ENCODE measurements at regions not wholly inside any gene's neighbourhood (a gene's known extent, or its start where the extent isn't known, plus 50 kb on each side); places are given as distances from the start of the nearest gene placed in this dataset.
A peak's percentile ranks its signal among the peaks of the same experiment; 100 is the strongest.

- ChIA-PET CTCF (interaction anchor here (1.1 kb wide), 1 partner anchor 35 kb away, joined by 3 read pairs; no protein-coding TSS in a partner anchor), POLR2A (no interaction called here)
- Histone ChIP-seq H3K27me3 (ENCODE audit: control insufficient read depth in 1 of 2, insufficient read depth in 2 of 2, low read length in 2 of 2) (no peaks in the 10 kb centered on the region), H3K4me3 (ENCODE audit: low read length) (no peak overlapping the region), H3K27ac (ENCODE audit: low read depth in 1 of 2, low read length in 2 of 2) (no peak overlapping the region), H3K9me3 (ENCODE audit: control insufficient read depth in 1 of 2, insufficient read depth in 1 of 2, low read length in 2 of 2) (no peaks in the 10 kb centered on the region), H3K4me1 (ENCODE audit: insufficient read depth, low read length) (no peaks in the 10 kb centered on the region), H3K36me3 (ENCODE audit: insufficient read depth, low read length) (no peaks in the 10 kb centered on the region)
- intact Hi-C loops (cut with DNase I, micrococcal nuclease): loop anchor here in 1 of 2 experiments (10.0 kb wide), 1 partner anchor 478 kb away; no protein-coding TSS in a partner anchor
- peaks cover 5% of the 10 kb centered on the region for H3K27me3 Mint-ChIP-seq
- no peak overlapping the region for H3K4me3 Mint-ChIP-seq
- peaks cover 4% of the 10 kb centered on the region for H3K4me1 Mint-ChIP-seq (ENCODE audit: low read depth)
- no peak for TF ChIP-seq CTCF (IDR thresholded peaks at IDR 0.05)
- H3K27ac Mint-ChIP-seq: no peak overlapping the region
- no peaks in the 10 kb centered on the region for H3K9me3 Mint-ChIP-seq
- H3K36me3 Mint-ChIP-seq (ENCODE audit: low read depth): no peaks in the 10 kb centered on the region
- ATAC-seq (ENCODE audit: poor library complexity) (no peak), DNase-seq (no peak)
These were observed 57.0 kb upstream of the CDCA7L start for GRCh38 chr7:22002726-22003125.

GRCh38 chr7:22001345-22002004, 55.8 kb upstream of the CDCA7L start:
- no peaks in the 10 kb centered on the region for H3K36me3 ChIP-seq (ENCODE audit: insufficient read depth, low read length)
- Mint-ChIP-seq H3K27me3 (peaks cover 5% of the 10 kb centered on the region), H3K9me3 (no peaks in the 10 kb centered on the region), H3K27ac (no peak overlapping the region), H3K36me3 (ENCODE audit: low read depth) (no peaks in the 10 kb centered on the region), H3K4me3 (no peak overlapping the region), H3K4me1 (ENCODE audit: low read depth) (peaks cover 4% of the 10 kb centered on the region)
- ATAC-seq (ENCODE audit: poor library complexity): peak; percentile 68
- no peaks in the 10 kb centered on the region for H3K9me3 ChIP-seq (ENCODE audit: control insufficient read depth in 1 of 2, insufficient read depth in 1 of 2, low read length in 2 of 2)
- H3K4me3 ChIP-seq (ENCODE audit: low read length): no peak overlapping the region
- ChIA-PET CTCF (interaction anchor here (0.7 kb wide), 1 partner anchor 8 kb away, joined by 3 read pairs; no protein-coding TSS in a partner anchor), POLR2A (interaction anchor here (1.3 kb wide), 1 partner anchor 81 kb away, joined by 3 read pairs; no protein-coding TSS in a partner anchor)
- intact Hi-C loops (cut with DNase I, micrococcal nuclease): loop anchor here (1.0 to 10.0 kb wide), 3 partner anchors 477 to 745 kb away; no protein-coding TSS in a partner anchor
- H3K4me1 ChIP-seq (ENCODE audit: insufficient read depth, low read length): no peaks in the 10 kb centered on the region
- H3K27me3 ChIP-seq (ENCODE audit: control insufficient read depth in 1 of 2, insufficient read depth in 2 of 2, low read length in 2 of 2): no peaks in the 10 kb centered on the region
- H3K27ac ChIP-seq (ENCODE audit: low read depth in 1 of 2, low read length in 2 of 2): no peak overlapping the region
- peak; percentile 93 for TF ChIP-seq CTCF (IDR thresholded peaks at IDR 0.05)
- peak in 4 of 14 experiments; percentile 41 to 69 (median 64) for DNase-seq

GRCh38 chr7:21999896-22000295, 54.2 kb upstream of the CDCA7L start:
- no peaks in the 10 kb centered on the region for H3K36me3 Mint-ChIP-seq (ENCODE audit: low read depth)
- Histone ChIP-seq H3K4me1 (ENCODE audit: insufficient read depth, low read length) (no peaks in the 10 kb centered on the region), H3K27ac (ENCODE audit: low read depth in 1 of 2, low read length in 2 of 2) (no peak overlapping the region), H3K9me3 (ENCODE audit: control insufficient read depth in 1 of 2, insufficient read depth in 1 of 2, low read length in 2 of 2) (no peaks in the 10 kb centered on the region), H3K4me3 (ENCODE audit: low read length) (no peak overlapping the region), H3K36me3 (ENCODE audit: insufficient read depth, low read length) (no peaks in the 10 kb centered on the region), H3K27me3 (ENCODE audit: control insufficient read depth in 1 of 2, insufficient read depth in 2 of 2, low read length in 2 of 2) (no peaks in the 10 kb centered on the region)
- no peak overlapping the region for H3K4me3 Mint-ChIP-seq
- CTCF ChIA-PET: interaction anchor here (0.6 kb wide), 1 partner anchor 50 kb away, joined by 3 read pairs; no protein-coding TSS in a partner anchor
- intact Hi-C loops (cut with DNase I, micrococcal nuclease): loop anchor here in 1 of 2 experiments (2.0 to 10.0 kb wide), 2 partner anchors 475 to 743 kb away; no protein-coding TSS in a partner anchor
- no peak overlapping the region for H3K27ac Mint-ChIP-seq
- no peak for TF ChIP-seq CTCF (IDR thresholded peaks at IDR 0.05)
- DNase-seq: no peak
- H3K9me3 Mint-ChIP-seq: no peaks in the 10 kb centered on the region
- no peak for ATAC-seq (ENCODE audit: poor library complexity)
- no peaks in the 10 kb centered on the region for H3K27me3 Mint-ChIP-seq
- POLR2A ChIA-PET: no interaction called here
- H3K4me1 Mint-ChIP-seq (ENCODE audit: low read depth): peaks cover 4% of the 10 kb centered on the region
